Germinal center (tissue), 1 donor: ENCODE measurements at regions not wholly inside any gene's neighbourhood (a gene's known extent, or its start where the extent isn't known, plus 50 kb on each side); places are given as distances from the start of the nearest gene placed in this dataset.

Experiments used
- DNase-seq: peaks from one replicate; pipeline ENCODE4 v3.0.0; 2012; ENCODE audit warnings: mixed read lengths, low spot score

- DNase-seq = no peak
Observed at GRCh38 chr6:41404182-41404845, 68.9 kb downstream of the NCR2 start.

DNA sequence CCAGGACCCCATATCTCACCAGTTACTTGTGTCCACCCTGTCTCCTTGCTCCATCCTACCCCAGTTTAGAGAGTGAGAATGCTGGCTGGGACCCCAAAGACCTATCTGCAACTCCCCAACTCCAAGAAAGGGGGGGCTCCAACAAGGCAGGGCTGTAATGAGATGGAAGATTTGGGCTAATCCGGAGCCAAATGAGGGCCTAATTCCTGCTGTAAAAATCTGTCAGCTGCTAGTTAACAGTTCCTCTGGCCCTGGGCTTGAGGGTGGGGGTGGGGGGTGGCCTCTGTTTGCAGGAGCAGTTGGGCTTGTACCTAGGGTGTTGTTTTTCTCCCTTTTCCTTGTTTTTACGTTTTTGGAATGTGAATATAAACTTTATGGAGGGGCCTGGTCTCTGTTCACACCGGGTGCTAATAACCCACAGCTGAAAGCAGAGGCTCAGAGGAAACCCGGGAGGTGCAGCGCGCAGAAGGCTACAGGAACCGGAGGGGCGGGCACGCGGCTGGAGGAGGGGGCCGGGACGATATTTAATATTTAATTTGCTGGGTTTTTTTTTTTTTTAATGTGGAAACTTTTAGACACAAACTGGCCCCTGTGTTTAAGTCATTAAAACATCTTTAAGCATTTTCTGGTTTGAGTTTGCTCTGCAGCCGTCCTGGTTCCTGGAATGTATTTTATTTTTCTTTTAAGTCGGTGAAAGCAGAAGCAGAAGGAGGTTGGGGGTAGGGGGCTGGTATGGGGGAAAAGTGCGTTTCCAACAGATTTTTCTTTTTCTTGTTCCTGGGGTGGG is 70.7 kb downstream of the NCR2 start:
- no peak for DNase-seq

GRCh38 chr6:41406728-41407489 is 71.5 kb downstream of the NCR2 start:
- no peak for DNase-seq

GRCh38 chr6:41408576-41408975 is 73.2 kb downstream of the NCR2 start:
- DNase-seq = no peak

DNA sequence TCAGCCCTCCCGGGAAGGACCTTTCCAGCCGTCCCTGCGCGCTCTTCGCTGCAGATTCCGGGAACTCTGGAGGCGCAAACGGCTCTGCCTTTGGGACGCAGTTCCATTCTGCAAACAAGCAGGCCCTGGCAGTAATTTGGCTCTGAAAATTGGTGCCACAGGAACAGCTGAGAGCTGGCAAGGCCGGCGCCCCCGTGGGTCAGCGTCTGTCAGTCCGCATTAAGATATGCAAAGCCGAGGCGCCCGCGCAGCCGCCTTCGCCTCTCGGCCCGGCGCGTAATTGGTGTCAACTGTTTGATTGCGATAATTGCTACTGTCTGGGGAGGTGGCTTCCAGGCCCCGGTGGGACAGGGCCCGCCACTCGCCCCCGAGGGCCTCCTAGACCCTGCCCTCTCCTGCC is 73.6 kb downstream of the NCR2 start:
- DNase-seq = no peak

DNA sequence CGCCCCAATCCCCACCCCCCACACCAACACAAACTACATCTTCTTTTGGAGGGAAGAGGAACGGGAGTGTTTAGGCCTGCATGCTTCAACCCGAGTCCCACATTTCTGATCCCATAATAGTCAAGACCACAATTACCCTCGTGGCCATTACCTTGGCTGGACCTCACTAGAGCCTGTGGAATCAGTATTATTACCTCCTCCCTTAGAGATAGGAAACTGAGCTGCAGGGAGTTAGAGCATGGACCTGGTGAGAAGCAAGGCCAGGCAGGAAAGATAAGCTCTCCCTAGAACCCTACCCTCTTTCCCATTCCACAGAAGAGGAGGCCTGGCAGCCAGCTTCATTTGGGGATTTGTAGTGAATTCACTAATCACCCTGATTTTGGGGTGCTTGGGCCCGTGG is 74.1 kb downstream of the NCR2 start:
- DNase-seq = no peak

GRCh38 chr6:41411961-41412360 is 76.6 kb downstream of the NCR2 start:
- no peak for DNase-seq

- no peak for DNase-seq
Observed at GRCh38 chr6:41413250-41413649, 77.8 kb downstream of the NCR2 start.

GRCh38 chr6:41416501-41416837 is 81.1 kb downstream of the NCR2 start:
- no peak for DNase-seq

DNA sequence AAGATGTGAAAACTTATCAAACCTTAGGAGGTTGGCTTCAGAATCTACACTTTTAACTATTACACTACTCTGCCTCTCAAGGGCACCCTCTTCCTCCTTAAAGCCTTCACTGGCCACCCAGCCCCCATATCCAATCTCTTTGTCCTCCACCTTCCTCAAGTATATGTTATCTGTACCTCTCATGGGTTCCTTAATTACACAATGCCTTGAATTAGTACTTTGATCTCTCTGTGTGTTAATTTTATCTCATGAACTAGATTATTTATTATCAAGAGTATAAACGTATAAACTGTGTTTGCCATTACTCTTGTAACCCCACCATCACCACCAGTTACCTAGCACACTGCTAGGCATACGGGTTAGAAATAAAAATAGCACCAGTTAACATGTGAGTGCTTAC is 83.3 kb downstream of the NCR2 start:
- DNase-seq = no peak

DNA sequence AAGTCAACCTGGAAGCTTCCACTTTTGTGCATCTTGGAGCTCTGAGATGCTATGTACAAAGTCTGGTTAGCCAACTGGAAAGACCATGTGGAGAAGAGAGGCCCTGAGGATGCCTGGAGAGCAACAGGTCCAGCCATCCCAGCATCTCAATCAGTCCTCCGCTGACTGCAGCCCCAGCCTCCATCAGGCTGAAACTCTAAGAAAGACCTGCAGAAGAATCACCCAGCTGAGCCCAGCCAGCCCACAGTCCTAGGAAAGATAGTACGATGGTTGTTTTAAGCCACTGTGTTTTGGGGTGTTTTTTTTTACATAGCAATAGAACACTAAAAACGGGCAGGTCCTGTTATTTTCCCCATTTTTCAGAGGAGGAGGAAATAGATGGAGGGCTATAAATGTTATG is 84.0 kb downstream of the NCR2 start:
- no peak for DNase-seq

DNA sequence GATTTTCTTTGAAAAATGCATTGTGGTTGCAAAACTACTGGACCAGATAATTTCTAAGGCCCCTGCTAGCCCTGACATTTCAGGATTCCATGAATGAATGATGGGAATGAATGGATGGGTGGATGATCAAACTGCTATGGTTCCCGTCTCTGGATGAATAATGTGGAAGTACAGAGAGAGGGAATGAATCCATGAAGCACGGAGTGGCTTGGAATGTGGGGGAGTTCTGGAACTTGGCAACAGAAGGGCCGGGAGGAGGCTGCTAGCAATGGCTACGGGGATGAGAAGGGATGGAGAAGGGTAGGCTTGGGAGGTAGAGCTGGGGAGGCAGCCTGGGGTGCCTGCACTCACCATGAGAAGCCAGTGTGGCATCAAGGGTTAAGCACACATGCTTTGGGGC is 84.8 kb downstream of the NCR2 start:
- DNase-seq = no peak

DNA sequence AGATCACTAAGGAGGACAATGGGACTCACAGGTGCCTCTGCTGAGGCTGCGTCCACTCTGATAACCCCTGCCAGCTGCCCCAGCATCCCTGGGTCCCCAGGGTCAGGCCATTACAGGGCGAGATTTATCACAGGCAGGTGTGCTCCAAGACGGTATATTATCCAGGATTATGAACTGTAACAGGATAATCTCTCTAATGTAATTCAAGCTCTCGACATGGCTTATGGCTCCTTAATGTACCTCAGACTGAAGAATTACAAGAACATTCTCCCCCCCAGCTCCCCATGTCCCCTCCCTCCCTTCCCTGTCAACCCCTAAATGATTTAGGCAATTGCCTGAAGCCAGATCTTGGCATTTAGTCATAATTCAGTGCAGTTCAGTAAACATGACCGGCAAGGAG is 86.8 kb downstream of the NCR2 start:
- no peak for DNase-seq

DNA sequence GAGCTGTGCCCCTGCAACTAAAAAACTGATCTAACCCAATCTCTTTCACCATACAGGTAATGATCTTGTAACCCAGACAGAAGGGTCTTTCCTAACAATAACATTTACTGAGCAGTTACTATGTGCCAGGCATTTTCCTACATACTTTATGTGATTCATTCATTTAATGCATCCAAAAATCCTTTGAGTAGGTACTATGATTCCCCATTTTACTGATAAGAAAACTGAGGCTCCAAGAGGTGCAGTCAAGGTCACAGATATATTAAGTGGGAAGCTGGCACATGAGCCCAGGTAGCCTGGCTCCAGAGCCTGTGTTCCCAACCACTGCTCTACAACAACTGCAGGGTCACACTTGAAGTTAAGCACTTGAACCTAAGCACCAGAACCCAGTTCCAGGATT is 87.6 kb downstream of the NCR2 start:
- DNase-seq = no peak

DNA sequence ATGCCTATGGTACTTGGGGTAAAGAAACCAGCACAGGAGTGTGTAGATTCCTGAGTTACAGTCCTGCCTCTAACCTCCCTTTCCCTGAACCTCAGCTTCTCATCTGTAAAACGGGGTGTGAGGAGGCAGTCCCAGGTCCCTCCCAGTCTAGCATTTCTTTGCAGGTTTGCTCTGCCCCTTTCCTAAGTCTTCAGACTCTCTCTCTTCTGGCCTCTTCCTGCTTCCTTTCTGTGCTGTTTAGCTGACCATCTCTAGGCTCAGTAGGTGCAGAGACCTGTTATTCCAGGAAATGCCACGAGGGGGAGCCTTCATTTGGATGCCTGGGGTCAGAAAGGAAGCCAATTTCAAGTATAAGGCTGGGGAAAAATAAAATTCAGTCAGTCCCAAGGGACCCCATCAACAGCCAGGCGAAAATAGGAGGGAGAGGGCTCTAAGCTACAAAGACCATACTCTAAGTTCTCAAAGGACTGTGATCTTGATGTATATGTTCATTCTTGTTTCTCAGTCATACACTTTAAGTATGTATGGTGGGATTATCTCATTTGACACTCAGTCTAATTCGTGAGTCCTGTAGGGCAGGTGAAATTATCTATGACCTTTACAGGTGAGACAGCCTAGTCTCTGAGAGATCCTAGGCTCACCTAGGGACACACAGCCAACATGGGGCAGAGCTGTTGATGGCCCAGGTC is 89.1 kb downstream of the NCR2 start:
- peak; percentile 79 for DNase-seq

DNA sequence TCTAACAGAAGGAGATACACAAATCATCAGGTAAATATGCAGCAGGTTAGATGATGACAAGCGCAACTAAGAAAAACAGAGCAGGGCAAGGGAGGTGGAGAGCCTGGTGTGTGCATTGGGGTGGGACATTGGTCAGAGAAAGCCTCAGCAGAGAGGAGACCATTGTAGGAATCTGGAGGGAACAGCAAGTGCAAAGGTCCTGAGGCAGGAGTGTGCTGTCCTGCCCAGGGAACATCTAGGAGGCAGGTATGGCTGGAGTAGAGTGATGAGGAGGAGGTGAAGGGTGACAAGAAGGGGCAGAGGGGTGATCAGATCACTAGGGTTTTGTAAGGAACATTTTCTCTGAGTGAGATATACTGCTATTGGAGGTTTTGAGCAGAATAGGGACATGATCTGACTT is 90.1 kb downstream of the NCR2 start:
- no peak for DNase-seq

DNA sequence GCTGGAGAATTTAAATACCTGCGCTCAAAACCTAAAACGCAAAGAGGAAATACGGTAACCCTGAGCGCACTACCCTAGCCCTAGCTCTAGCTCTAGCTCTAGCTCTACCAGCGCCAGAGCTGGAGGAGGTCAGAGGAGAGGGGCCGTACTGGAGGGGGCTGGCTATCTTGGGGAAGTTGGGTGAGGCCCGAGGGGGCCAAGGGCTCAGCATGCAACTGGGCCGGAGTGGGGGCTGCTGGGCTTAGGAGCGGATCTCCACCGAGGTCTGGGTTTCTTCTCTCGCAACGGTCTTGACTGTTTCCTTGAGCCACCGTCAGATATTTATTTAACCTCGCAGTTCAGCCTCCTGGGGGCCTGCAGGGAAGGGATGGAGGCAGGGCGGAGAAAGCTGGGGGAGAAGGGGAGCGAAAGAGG is 91.0 kb downstream of the NCR2 start:
- DNase-seq = peak; percentile 20

GRCh38 chr6:41426888-41427641 is 91.7 kb downstream of the NCR2 start:
- no peak for DNase-seq

- DNase-seq = peak; percentile 49
Observed at GRCh38 chr6:41427642-41428335, 92.4 kb downstream of the NCR2 start.

GRCh38 chr6:41428336-41428995 is 93.1 kb downstream of the NCR2 start:
- no peak for DNase-seq

GRCh38 chr6:41428996-41429421 is 93.6 kb downstream of the NCR2 start:
- DNase-seq = peak; percentile 15
